ENCODE measurements at regions not wholly inside any gene's neighbourhood (a gene's known extent, or its start where the extent isn't known, plus 50 kb on each side); places are given as distances from the start of the nearest gene placed in this dataset.

- H3K36me3 ChIP-seq: no peaks in the 10 kb centered on the region
- H3K4me1 ChIP-seq: no peaks in the 10 kb centered on the region
- DNase-seq (ENCODE audit: low spot score in 2 of 2): no peak
- no peak for TF ChIP-seq CTCF (IDR thresholded peaks at IDR 0.05)
- H3K27ac ChIP-seq: no peak overlapping the region
- intact Hi-C loops (cut with DNase I): no loop called here
- no peaks in the 10 kb centered on the region for H3K27me3 ChIP-seq
- H3K4me3 ChIP-seq: no peak overlapping the region
- no peaks in the 10 kb centered on the region for H3K9me3 ChIP-seq
Measured at GRCh38 chr20:57902473-57902872, 192.7 kb upstream of the PMEPA1 start.

GRCh38 chr20:57901526-57901925 is 191.7 kb upstream of the PMEPA1 start:
- no peaks in the 10 kb centered on the region for H3K27me3 ChIP-seq
- no peak overlapping the region for H3K27ac ChIP-seq
- no peak overlapping the region for H3K4me3 ChIP-seq
- no peak for TF ChIP-seq CTCF (IDR thresholded peaks at IDR 0.05)
- H3K4me1 ChIP-seq: no peaks in the 10 kb centered on the region
- no peaks in the 10 kb centered on the region for H3K9me3 ChIP-seq
- intact Hi-C loops (cut with DNase I): no loop called here
- DNase-seq (ENCODE audit: low spot score in 2 of 2): no peak
- H3K36me3 ChIP-seq: no peaks in the 10 kb centered on the region

DNA sequence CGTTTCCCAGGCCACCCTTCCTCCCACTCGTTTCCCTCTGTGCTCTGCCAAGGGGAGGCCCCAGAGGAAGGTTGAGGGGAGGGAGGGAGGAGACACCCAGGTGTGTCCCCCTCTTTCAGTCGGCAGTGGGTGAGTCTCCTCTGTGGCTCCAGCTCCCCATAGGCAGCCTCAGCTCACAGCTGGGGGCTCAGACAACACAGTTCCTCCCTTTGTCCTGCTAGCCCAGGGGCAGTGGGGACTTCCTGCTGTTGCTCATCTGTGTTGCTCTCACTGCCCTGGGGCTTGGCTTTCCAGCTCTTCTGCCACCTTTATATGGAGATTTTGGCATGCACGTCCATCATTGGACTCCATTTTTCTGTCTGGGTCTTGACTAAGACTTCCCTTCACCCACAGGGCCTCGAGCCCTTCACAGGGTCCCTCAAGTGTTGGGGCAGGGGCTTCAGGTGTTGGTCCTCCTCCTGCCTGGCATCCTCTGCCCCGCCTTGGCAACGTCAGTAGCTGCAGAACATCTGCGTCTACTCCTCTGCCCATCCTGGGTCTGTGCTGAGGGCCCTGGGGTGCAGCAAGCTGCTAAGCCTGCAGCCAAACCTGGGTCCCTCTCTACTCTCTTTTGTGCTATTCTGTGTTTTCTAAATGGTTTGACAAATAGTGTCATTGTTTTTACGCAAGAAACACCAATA is 190.6 kb upstream of the PMEPA1 start:
- Histone ChIP-seq H3K27me3 (no peaks in the 10 kb centered on the region), H3K4me1 (no peaks in the 10 kb centered on the region), H3K4me3 (no peak overlapping the region), H3K36me3 (no peaks in the 10 kb centered on the region), H3K27ac (no peak overlapping the region), H3K9me3 (no peaks in the 10 kb centered on the region)
- DNase-seq (ENCODE audit: low spot score in 2 of 2): no peak
- intact Hi-C loops (cut with DNase I): no loop called here
- TF ChIP-seq CTCF (IDR thresholded peaks at IDR 0.05): no peak

GRCh38 chr20:57899554-57899953 is 189.7 kb upstream of the PMEPA1 start:
- intact Hi-C loops (cut with DNase I): no loop called here
- no peaks in the 10 kb centered on the region for H3K9me3 ChIP-seq
- no peaks in the 10 kb centered on the region for H3K4me1 ChIP-seq
- no peak overlapping the region for H3K27ac ChIP-seq
- no peak for DNase-seq (ENCODE audit: low spot score in 2 of 2)
- no peaks in the 10 kb centered on the region for H3K27me3 ChIP-seq
- no peak for TF ChIP-seq CTCF (IDR thresholded peaks at IDR 0.05)
- H3K4me3 ChIP-seq: no peak overlapping the region
- H3K36me3 ChIP-seq: no peaks in the 10 kb centered on the region

- Histone ChIP-seq H3K4me1 (no peaks in the 10 kb centered on the region), H3K36me3 (no peaks in the 10 kb centered on the region), H3K27ac (no peak overlapping the region), H3K27me3 (no peaks in the 10 kb centered on the region), H3K4me3 (no peak overlapping the region), H3K9me3 (no peaks in the 10 kb centered on the region)
- no peak for TF ChIP-seq CTCF (IDR thresholded peaks at IDR 0.05)
- DNase-seq (ENCODE audit: low spot score in 2 of 2): no peak
- intact Hi-C loops (cut with DNase I): no loop called here
Measured at GRCh38 chr20:57898332-57898731, 188.5 kb upstream of the PMEPA1 start.

DNA sequence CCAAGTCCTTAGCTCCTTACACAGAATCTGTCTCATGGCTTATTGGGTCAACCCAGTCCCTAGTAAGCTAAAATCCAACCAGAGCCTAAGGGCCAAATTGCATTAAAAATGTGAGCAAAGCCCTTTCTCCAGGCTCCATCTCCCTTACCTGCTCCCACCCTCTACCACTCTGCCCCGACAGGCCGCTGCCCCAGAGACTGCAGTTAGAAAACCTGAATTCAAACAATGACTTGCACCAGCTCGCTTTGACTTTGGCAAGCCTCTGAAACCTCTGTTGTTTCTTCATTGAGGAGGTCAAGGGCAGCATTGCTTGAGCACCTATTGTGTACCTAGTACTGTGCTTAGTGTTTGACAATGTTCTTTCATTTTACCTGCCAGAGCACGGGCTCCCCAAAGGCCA is 188.1 kb upstream of the PMEPA1 start:
- intact Hi-C loops (cut with DNase I): no loop called here
- H3K36me3 ChIP-seq: no peaks in the 10 kb centered on the region
- no peaks in the 10 kb centered on the region for H3K9me3 ChIP-seq
- no peaks in the 10 kb centered on the region for H3K4me1 ChIP-seq
- TF ChIP-seq CTCF (IDR thresholded peaks at IDR 0.05): no peak
- no peak overlapping the region for H3K4me3 ChIP-seq
- H3K27me3 ChIP-seq: no peaks in the 10 kb centered on the region
- DNase-seq (ENCODE audit: low spot score in 2 of 2): no peak
- no peak overlapping the region for H3K27ac ChIP-seq

All from ascending aorta (tissue), 2 donors.